Naive B cell (primary cell): ENCODE measurements at regions not wholly inside any gene's neighbourhood (a gene's known extent, or its start where the extent isn't known, plus 50 kb on each side); places are given as distances from the start of the nearest gene placed in this dataset.

Source experiments
- ATAC-seq, 2 donors: fragments of 150-1000 bp; cut with Tn5 transposase; 2 replicates each; pipeline ENCODE4 v1.10.0; 2021; ENCODE audit warnings: low read depth in 2 of 2, mild to moderate bottlenecking in 2 of 2, moderate library complexity in 2 of 2
- DNase-seq: peaks from one replicate; pipeline ENCODE4 v3.0.0; 2022
- H3K27ac Mint-ChIP-seq, 6 donors: one replicate each; pipeline ENCODE4 v1.8.0; 2020 to 2022; ENCODE audit warnings: mild to moderate bottlenecking in 6 of 6, mixed read lengths in 6 of 6, moderate library complexity in 5 of 6, inconsistent platforms in 2 of 6
- H3K27me3 Mint-ChIP-seq, 3 donors: one replicate each; pipeline ENCODE4 v1.8.0; 2021 to 2022; ENCODE audit warnings: mixed read lengths in 3 of 3, mild to moderate bottlenecking in 1 of 3
- H3K36me3 Mint-ChIP-seq, 2 donors: one replicate each; pipeline ENCODE4 v1.8.0; 2020 to 2022; ENCODE audit warnings: mixed read lengths in 2 of 2, inconsistent platforms in 1 of 2, mild to moderate bottlenecking in 1 of 2
- H3K4me1 Mint-ChIP-seq, 3 donors: one replicate each; pipeline ENCODE4 v1.8.0; 2020 to 2022; ENCODE audit warnings: mixed read lengths in 3 of 3, inconsistent platforms in 1 of 3, mild to moderate bottlenecking in 1 of 3, moderate library complexity in 1 of 3
- H3K4me3 Mint-ChIP-seq, 8 donors: one replicate each; pipeline ENCODE4 v1.8.0; 2020 to 2022; ENCODE audit warnings: mild to moderate bottlenecking in 8 of 8, mixed read lengths in 8 of 8, moderate library complexity in 8 of 8, inconsistent platforms in 2 of 8
- H3K9me3 Mint-ChIP-seq, 7 donors: one replicate each; pipeline ENCODE4 v1.8.0; 2020 to 2022; ENCODE audit warnings: mixed read lengths in 7 of 7, mild to moderate bottlenecking in 5 of 7, inconsistent platforms in 2 of 7, moderate library complexity in 1 of 7

- ATAC-seq (peak; percentile 71 to 74), DNase-seq (peak; percentile 55)
- Mint-ChIP-seq H3K4me1 (peaks cover 68 to 84% (median 72%) of the 10 kb centered on the region in 3 donors), H3K36me3 (no peaks in the 10 kb centered on the region), H3K9me3 (no peaks in the 10 kb centered on the region), H3K27ac (peak overlapping the region; percentile 33 to 92 (median 76)), H3K27me3 (peaks cover 0 to 16% (median 10%) of the 10 kb centered on the region in 3 donors), H3K4me3 (peak overlapping the region; percentile 34 to 86 (median 82))
Measured at GRCh38 chr15:70492240-70493177, 270.8 kb downstream of the UACA start.

- no peak for ATAC-seq
- H3K9me3 Mint-ChIP-seq = no peaks in the 10 kb centered on the region
- peaks cover 63 to 83% (median 71%) of the 10 kb centered on the region in 3 donors for H3K4me1 Mint-ChIP-seq
Measured at GRCh38 chr15:70491641-70492040, 271.7 kb downstream of the UACA start.

GRCh38 chr15:70491201-70491621 lies 272.1 kb downstream of the UACA start:
- Mint-ChIP-seq H3K36me3 (no peaks in the 10 kb centered on the region), H3K4me3 (peak overlapping the region in 6 of 8 donors; percentile 56 to 83 (median 81)), H3K27ac (peak overlapping the region in 5 of 6 donors; percentile 43 to 92 (median 76)), H3K27me3 (peaks cover 0 to 16% (median 10%) of the 10 kb centered on the region in 3 donors), H3K4me1 (peaks cover 67 to 83% (median 72%) of the 10 kb centered on the region in 3 donors), H3K9me3 (no peaks in the 10 kb centered on the region)
- DNase-seq = no peak
- ATAC-seq = no peak

More at GRCh38 chr15:70491641-70492040, 271.7 kb downstream of the UACA start:
- Mint-ChIP-seq H3K4me3 (peak overlapping the region in 7 of 8 donors; percentile 56 to 86 (median 81)), H3K27me3 (peaks cover 0 to 16% (median 10%) of the 10 kb centered on the region in 3 donors), H3K36me3 (no peaks in the 10 kb centered on the region), H3K27ac (peak overlapping the region in 5 of 6 donors; percentile 59 to 92 (median 81))
- DNase-seq = no peak

GRCh38 chr15:70490838-70491155 lies 272.6 kb downstream of the UACA start:
- H3K27ac Mint-ChIP-seq = peak overlapping the region in 2 of 6 donors; percentile 70 to 73

GRCh38 chr15:70490148-70490837 lies 273.1 kb downstream of the UACA start:
- Mint-ChIP-seq H3K4me3 (peak overlapping the region in 1 of 8 donors; percentile 29), H3K27me3 (peaks cover 0 to 16% (median 10%) of the 10 kb centered on the region in 3 donors), H3K27ac (peak overlapping the region in 3 of 6 donors; percentile 49 to 70 (median 52)), H3K4me1 (peaks cover 62 to 79% (median 68%) of the 10 kb centered on the region in 3 donors), H3K9me3 (no peaks in the 10 kb centered on the region), H3K36me3 (no peaks in the 10 kb centered on the region)
- no peak for ATAC-seq
- DNase-seq = no peak

More at GRCh38 chr15:70490838-70491155, 272.6 kb downstream of the UACA start:
- Mint-ChIP-seq H3K9me3 (no peaks in the 10 kb centered on the region), H3K27me3 (peaks cover 0 to 16% (median 10%) of the 10 kb centered on the region in 3 donors), H3K4me1 (peaks cover 67 to 82% (median 74%) of the 10 kb centered on the region in 3 donors), H3K36me3 (no peaks in the 10 kb centered on the region), H3K4me3 (peak overlapping the region in 2 of 8 donors; percentile 29 to 60)
- no peak for DNase-seq
- ATAC-seq = no peak

GRCh38 chr15:70488941-70489848 lies 274.2 kb downstream of the UACA start:
- no peak for ATAC-seq
- H3K27me3 Mint-ChIP-seq = peaks cover 6 to 22% (median 10%) of the 10 kb centered on the region in 3 donors
- no peak for DNase-seq
- no peak overlapping the region for H3K4me3 Mint-ChIP-seq
- no peaks in the 10 kb centered on the region for H3K9me3 Mint-ChIP-seq
- H3K27ac Mint-ChIP-seq = peak overlapping the region in 5 of 6 donors; percentile 8 to 72 (median 38)
- peaks cover 51 to 68% (median 58%) of the 10 kb centered on the region in 3 donors for H3K4me1 Mint-ChIP-seq
- H3K36me3 Mint-ChIP-seq = no peaks in the 10 kb centered on the region

- DNase-seq = peak; percentile 56
- peak in 1 of 2 donors; percentile 24 for ATAC-seq
- Mint-ChIP-seq H3K4me3 (no peak overlapping the region), H3K27me3 (peaks cover 10 to 32% (median 10%) of the 10 kb centered on the region in 3 donors), H3K27ac (no peak overlapping the region), H3K36me3 (no peaks in the 10 kb centered on the region), H3K9me3 (no peaks in the 10 kb centered on the region), H3K4me1 (peaks cover 41 to 57% (median 49%) of the 10 kb centered on the region in 3 donors)
Measured at GRCh38 chr15:70488002-70488605, 275.3 kb downstream of the UACA start.

GRCh38 chr15:70487387-70487740 lies 276.0 kb downstream of the UACA start:
- Mint-ChIP-seq H3K9me3 (no peaks in the 10 kb centered on the region), H3K27ac (peak overlapping the region in 3 of 6 donors; percentile 9 to 77 (median 65)), H3K4me3 (peak overlapping the region in 2 of 8 donors; percentile 17 to 55), H3K4me1 (peaks cover 33 to 51% (median 42%) of the 10 kb centered on the region in 3 donors), H3K36me3 (no peaks in the 10 kb centered on the region), H3K27me3 (peaks cover 10 to 38% (median 16%) of the 10 kb centered on the region in 3 donors)
- no peak for ATAC-seq
- DNase-seq = no peak

GRCh38 chr15:70486451-70487386 lies 276.6 kb downstream of the UACA start:
- Mint-ChIP-seq H3K27ac (peak overlapping the region in 2 of 6 donors; percentile 73 to 77), H3K4me3 (no peak overlapping the region), H3K36me3 (no peaks in the 10 kb centered on the region), H3K9me3 (no peaks in the 10 kb centered on the region), H3K27me3 (peaks cover 10 to 43% (median 21%) of the 10 kb centered on the region in 3 donors), H3K4me1 (peaks cover 27 to 47% (median 35%) of the 10 kb centered on the region in 3 donors)
- ATAC-seq (peak; percentile 73 to 88), DNase-seq (no peak)

- Mint-ChIP-seq H3K4me1 (peaks cover 20 to 40% (median 28%) of the 10 kb centered on the region in 3 donors), H3K27me3 (peaks cover 10 to 43% (median 21%) of the 10 kb centered on the region in 3 donors)
Measured at GRCh38 chr15:70486012-70486411, 277.3 kb downstream of the UACA start.

GRCh38 chr15:70484993-70485392 lies 278.4 kb downstream of the UACA start:
- ATAC-seq (no peak), DNase-seq (no peak)
- Mint-ChIP-seq H3K27me3 (peaks cover 10 to 40% (median 21%) of the 10 kb centered on the region in 3 donors), H3K4me1 (peaks cover 16 to 37% (median 28%) of the 10 kb centered on the region in 3 donors), H3K27ac (no peak overlapping the region), H3K9me3 (no peaks in the 10 kb centered on the region), H3K4me3 (no peak overlapping the region), H3K36me3 (no peaks in the 10 kb centered on the region)

More at GRCh38 chr15:70486012-70486411, 277.3 kb downstream of the UACA start:
- no peak for DNase-seq
- no peaks in the 10 kb centered on the region for H3K36me3 Mint-ChIP-seq
- H3K27ac Mint-ChIP-seq = no peak overlapping the region
- no peak overlapping the region for H3K4me3 Mint-ChIP-seq
- ATAC-seq = no peak
- no peaks in the 10 kb centered on the region for H3K9me3 Mint-ChIP-seq
